ENCODE measurements at regions not wholly inside any gene's neighbourhood (a gene's known extent, or its start where the extent isn't known, plus 50 kb on each side); places are given as distances from the start of the nearest gene placed in this dataset.

- TF ChIP-seq CTCF (conservative IDR thresholded peaks at IDR 0.05): no peak
- TF ChIP-seq ZFX (IDR thresholded peaks at IDR 0.05): no peak
These were observed 189.6 kb upstream of the GRM7 start for GRCh38 chr3:6671363-6671762.
